NCI-H2081 treated with DMSO at 0.1 percent for 48 hours (cell line): ENCODE measurements at regions not wholly inside any gene's neighbourhood (a gene's known extent, or its start where the extent isn't known, plus 50 kb on each side); places are given as distances from the start of the nearest gene placed in this dataset.
"Not testable (repeated sequence)": the region's sequence is repeated elsewhere in the genome, so short reads cannot be mapped to it uniquely, and the experiment has no call there.

Experiments used
- DNase-seq: peaks from one replicate; lab custom pipeline; 2025; lab: John Stamatoyannopoulos, UW

DNA sequence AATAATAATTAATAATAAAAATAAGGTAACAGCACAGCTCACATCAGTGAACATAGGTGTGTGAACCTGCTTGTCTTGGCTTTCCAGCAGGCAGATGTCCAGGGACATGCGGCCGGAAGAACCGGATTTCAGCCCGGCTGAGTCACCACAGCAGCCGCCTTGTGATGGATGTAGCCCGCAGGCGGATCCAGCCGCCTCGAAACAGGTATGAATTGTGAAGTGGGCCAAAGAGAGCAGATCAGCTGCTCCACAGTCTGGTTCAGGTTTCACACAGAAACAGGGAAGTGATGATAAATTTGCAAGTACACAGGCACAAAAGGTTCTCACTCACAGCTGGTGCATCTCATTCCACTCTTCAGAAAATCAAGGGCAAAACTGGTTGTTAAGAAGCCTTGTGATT is 55.1 kb downstream of the ID4 start:
- DNase-seq = peak; percentile 60

DNA sequence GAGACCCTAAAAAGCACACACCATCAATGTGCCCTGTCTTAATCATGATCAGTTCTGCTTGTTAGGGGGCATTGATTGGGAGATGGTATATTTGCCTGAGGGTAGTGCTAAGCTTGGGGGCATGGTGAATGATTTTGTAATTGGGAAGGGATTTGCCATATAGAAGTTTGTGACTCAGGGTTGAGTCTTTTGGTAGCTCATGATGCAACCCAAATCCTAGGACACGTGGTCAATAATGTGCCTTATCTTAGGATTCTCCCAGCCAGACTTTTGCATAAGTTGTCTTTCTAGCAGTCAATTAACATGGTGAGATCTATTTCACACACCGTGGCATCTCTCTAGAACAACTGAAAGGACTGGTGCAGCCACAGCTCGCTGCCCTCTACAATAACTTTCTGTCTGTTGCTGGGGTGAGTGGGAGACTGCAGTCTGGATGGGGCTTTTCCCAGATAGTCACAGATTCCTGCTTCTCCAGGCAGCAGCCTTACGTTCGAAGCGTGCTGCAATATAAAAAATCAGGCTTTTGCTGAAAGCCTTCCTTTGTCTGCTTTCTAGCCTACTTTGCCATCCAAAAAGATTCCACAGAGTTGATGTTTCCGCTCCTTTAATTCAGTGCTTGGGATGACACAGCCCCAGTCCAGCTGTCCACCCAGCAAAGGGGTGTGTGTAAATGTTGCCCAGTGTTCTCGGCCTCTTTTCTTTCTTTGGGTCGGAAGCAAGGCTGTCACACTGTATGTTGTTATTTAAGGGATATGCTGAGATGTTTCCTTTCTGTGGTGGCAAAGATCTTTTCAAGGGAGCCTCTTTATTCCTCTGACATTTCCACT is 58.9 kb downstream of the ID4 start:
- DNase-seq = no peak

DNA sequence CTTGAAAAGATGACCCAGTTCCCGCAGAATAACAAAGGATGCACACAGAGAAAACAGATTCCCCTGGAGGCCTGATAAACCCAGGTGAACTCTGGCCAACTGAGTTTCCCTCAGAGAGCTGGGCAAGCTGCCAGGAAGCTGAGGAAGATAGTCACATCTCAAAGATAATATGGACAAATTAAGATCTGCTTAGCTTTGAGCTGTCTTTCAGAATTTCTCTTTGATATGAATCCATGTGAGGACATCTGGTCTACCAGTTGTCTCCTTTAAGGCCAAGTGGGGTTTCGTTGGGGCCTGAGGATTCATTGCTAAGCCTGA is 59.5 kb downstream of the ID4 start:
- no peak for DNase-seq

DNA sequence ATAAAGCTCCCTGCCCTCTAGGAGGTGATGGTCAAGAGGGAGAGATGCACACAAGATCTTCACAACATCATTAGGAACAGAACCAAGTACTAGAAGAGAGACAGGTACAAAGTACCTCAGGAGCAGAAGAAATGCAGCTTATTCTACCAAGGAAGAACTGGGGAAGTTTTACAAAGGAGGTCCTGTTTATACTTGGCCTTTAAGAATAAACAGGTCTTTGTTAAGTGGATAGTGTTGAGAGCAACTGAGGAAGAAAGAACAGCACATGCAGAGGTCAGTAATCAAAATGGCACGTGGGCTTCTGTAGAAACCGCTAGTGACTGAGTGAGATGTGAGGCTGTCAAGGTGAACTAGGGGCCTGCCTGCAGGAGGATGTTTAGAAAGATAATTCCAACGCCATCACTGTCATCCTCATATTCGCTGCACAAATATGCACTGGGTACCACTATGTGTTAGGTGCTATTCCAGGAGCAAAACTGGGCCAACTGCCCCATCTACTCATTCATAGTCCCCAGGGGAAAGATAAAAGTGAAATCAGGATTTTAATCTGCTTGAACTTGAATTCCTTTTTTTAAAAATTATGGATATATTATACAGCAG is 61.1 kb downstream of the ID4 start:
- DNase-seq = no peak

DNA sequence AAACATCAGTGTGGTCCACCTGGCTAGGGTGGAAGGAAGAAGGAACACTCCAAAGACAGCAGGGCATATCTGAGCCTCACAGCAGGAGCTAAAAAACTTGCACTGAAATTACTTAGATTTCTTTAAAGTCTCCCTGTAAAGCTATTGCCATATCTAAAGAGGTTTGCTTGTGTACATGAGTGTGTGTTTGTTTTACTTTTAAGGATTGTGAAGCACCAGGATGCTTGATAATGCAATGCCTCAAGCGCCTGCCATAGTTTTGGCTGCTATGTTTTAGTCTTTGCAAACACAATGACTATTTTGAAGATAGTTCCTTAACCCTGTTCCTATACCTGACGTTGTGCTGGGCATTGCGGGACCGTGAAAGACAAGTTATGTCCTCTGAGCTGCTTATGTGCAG is 65.0 kb downstream of the ID4 start:
- DNase-seq = no peak

DNA sequence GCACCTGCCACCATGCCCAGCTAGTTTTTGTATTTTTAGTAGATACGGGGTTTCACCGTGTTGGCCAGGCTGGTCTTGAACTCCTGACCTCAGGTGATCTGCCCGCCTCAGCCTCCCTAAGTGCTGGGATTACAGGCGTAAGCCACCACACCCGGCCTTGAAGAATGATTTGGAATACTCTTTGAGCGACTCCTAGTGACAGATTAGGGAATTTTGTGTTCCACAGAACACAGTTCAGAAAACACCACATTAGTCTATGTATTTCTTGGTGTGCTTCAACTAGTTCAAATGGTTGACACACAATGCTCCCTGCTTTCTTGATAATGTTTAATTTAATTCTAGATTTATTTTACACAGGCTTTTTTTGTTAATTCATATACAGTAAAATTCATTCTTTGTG is 67.2 kb downstream of the ID4 start:
- not testable (repeated sequence) for DNase-seq

DNA sequence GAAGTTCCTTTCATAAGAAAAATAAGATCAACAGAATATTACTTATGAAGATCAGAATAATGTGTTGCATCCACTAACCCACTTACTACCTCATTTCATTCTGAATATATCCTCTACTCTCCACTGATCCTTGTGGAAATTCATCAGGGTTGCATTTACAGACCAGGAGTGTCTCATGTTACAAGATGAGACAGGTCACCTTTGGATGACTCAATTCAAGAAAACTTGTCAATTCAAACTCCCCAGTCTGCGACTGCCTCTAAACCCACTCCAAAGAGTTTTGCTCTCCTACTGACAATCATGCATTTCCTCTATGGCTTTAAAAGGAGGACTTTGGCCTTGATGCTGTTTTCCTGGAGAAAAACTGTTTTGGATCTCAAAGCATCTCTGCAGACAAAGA is 68.4 kb downstream of the ID4 start:
- no peak for DNase-seq

DNA sequence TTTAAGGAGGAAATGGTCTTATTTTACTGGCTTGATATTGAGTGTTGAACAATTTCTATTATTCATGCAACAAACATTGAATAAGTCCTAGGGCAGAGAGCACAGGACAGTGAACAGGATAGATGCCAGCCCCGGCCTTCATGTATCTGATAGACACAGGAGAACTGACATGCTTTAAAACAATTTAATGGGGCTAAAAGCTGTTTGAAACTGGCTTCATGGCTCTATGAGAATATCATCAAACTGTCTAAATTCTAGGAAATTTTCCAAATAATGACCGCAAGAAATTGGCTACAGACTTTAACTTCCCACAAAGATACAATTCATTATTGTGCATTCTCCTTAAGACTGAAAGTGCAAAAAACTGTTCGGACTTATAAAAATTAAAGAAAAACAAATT is 69.0 kb downstream of the ID4 start:
- DNase-seq = no peak

DNA sequence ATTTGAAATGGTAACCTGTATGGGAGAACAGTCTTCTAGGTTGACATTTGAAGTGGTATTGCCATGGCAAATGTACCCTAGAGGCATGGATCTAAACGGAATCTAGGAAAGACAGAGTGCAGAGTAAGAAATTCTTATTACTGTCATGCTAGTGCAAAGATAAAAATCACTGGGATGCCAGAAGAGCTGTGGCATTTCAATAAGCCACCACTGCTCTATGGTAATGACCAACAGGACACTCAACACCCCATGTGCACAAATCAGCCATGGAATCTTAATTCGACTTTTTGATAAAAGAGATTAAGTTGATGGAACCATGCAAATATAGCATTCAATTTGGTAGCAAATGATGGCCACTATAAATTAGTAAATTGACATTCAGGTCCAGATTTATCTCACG is 74.1 kb downstream of the ID4 start:
- no peak for DNase-seq

DNA sequence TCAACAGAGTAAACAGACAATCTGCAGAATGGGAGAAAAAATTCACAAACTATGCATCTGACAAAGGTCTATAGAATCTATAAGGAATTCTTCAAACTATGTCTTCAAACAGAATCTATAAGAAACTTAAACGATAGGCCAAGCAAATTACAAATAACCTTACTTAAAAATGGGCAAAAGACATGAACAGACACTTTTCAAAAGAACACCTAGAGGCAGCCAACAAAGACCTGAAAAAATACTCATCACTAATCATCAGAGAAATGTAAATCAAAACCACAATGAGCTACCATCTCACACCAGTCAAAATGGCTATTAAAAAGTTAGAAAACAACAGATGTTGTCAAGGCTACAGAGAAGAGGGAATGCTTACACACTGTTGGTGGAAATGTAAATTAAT is 81.3 kb downstream of the ID4 start:
- DNase-seq = no peak

DNA sequence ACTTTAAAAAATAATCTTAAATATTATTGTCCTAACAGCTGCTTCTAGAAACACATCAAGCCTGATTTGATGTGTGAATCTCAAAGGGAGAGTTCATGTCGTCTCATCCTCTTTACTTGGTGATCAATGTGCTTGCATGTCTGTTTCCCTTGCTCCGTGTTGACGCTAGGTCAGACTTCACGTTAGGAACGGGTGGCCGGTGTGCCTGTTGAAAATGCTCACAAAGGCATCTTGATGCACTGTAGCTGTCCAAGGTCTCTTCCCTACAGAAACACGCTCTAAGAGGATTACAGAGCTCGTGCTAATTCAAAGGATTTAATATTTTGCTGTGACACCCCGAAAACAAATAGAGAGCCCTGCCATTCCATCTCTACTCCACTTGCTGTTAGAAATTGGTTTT is 84.6 kb downstream of the ID4 start:
- DNase-seq = no peak

DNA sequence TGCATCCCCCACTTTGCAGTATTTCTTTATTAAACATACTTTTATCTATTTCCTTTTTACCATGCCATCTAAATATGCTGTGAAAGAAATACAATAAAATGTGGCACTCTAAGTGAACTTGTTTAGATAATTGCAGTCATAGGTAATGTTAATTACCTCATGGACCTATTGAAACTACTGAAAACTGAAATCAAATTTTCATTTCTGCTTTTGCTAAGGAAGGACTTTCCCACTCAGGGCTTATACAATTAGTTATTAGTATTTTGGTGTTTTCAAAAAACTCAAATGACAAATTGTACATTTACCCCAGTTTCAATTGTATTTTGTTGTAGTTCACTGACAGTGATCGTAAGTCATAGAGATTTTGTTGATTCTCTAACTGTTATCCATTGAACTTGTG is 88.4 kb downstream of the ID4 start:
- DNase-seq = no peak

DNA sequence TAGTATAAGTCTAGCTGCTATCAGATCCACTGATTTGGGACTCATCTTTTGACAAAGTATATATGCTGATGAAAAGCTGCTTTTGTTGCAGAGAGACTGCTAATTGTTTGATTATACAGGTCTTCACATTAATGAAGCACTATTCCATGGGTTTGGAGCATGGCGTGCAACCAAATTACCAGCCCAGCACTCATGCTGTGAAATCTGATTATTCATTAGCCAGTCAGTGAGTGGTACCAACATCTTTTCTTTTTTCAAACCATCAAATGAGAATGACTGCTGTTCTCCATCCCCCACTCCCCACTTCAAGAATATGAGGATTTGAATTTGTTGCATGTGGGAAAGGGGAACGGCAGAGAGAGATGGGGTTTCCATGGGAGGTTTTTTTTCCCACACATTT is 91.3 kb downstream of the ID4 start:
- DNase-seq = no peak

DNA sequence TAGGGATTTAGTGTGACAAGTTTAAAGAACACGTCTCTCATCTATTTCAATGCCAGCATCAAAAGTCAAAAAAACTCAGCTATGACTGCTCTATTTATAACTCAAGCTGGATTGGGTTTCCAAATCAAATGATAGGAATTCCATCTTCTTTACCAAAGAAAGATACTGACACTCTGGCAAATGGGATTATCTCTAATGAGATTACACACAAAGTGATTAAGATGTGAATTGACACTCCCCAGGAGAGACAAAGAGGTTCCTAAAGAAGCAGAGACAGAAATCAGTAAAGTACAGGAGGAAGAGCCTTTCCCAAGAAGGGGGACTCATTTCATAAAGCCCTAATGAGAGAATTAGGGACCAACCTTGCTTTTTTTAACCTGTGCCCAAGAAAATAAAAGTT is 92.1 kb downstream of the ID4 start:
- DNase-seq = no peak

DNA sequence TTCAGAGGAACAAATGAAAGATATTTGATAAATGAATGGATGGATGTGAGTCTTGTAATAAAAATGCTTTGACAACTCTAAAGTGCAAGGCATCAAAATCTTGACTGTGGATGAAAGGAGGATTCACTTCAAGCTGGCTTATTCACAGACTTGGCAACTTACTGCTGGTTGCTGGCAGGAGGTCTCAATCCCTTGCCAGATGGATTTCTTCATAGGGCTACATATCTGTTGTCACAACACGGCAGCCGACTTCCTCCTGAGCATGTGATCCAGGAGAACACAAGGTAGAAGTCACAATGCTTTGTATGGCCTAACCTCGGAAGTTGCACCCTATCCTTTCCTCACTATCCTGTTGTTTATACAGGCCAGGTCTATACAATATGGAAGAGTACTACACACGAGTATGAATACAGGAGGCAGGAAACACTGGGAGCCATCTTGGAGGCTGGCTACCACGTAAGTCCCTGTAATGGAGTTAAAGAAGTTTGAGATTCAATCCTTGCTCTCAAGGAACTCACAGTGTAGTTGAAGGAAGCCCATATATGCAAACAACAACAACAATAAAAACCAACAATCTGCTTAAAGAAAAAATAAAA is 97.9 kb downstream of the ID4 start:
- DNase-seq = no peak

DNA sequence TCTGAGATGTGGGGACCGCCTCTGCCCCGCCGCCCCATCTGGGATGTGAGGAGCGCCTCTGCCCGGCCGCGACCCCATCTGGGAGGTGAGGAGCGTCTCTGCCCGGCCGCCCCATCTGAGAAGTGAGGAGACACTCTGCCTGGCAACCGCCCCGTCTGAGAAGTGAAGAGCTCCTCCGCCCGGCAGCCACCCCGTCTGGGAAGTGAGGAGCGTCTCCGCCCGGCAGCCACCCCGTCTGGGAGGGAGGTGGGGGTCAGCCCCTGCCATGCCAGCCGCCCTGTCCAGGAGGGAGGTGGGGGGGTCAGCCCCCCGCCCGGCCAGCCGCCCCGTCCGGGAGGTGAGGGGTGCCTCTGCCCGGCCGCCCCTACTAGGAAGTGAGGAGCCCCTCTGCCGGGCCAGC is 102.2 kb downstream of the ID4 start:
- DNase-seq = not testable (repeated sequence)

DNA sequence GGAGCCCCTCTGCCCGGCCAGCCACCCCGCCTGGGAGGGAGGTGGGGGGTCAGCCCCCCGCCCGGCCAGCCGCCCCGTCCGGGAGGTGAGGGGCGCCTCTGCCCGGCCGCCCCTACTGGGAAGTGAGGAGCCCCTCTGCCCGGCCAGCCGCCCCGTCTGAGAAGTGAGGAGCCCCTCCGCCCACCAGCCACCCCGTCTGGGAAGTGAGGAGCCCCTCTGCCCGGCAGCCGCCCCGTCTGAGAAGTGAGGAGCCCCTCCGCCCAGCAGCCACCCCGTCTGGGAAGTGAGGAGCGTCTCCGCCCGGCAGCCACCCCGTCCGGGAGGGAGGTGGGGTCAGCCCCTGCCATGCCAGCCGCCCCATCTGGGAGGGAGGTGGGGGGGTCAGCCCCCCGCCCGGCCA is 102.8 kb downstream of the ID4 start:
- DNase-seq = not testable (repeated sequence)

DNA sequence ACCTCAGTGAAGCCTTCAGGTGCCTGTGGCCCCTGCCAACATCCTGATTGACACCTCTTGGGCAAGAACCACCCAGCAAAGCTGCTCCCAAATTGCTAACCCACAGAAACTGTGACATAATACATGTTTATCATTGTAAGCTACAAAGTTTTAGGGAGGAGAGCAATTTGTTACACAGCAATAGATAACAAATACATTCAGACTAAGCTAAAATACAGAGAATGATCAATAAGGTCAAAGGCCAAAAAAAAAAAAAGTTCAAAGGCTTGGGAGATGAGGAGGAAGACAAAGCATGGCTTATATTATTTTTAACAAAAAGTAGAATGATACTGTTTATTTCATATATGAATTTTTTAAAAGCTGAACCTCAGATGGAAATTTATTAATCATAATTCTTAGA is 105.9 kb downstream of the ID4 start:
- no peak for DNase-seq

DNA sequence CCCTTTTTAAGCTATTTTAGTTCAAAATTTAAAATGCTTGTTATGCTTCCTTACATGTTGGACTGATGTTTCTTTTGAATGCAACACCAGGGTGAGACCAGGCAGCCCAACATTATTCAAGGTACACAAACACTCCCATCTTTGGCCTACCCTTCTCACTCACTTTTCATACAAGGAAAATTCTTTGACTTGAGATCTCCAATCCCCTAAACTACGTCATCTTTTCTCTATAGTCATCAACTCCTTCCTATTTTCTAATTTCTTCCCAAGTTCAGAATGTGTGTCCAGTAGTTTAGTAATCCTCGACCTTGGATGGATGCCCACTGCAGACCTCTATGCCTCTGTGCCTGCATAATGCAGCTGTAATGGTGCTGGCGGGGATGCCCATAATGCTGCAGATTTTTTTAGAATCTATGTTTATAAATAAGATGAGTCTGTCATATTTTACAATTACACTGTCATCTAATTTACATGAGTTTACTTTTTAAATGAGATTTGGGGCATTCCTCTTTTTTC is 108.7 kb downstream of the ID4 start:
- DNase-seq = no peak

DNA sequence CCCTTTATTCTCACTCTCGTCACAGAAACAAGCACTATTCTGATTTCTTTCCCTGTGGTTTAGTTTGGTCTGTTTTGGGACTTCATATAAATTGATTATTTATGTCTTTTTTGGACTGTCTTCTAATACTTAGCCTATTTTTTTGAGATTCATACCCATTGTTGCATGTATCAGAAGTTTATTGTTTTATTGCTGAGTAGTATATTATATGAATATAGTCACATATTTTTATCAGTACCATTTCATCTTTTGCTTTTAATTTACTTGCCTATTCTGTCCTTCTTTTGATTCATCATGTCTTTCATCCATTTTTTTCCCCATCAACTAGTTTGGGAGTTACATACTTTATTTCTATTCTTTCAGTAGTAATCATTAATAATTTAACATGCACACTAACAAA is 112.0 kb downstream of the ID4 start:
- DNase-seq = no peak

DNA sequence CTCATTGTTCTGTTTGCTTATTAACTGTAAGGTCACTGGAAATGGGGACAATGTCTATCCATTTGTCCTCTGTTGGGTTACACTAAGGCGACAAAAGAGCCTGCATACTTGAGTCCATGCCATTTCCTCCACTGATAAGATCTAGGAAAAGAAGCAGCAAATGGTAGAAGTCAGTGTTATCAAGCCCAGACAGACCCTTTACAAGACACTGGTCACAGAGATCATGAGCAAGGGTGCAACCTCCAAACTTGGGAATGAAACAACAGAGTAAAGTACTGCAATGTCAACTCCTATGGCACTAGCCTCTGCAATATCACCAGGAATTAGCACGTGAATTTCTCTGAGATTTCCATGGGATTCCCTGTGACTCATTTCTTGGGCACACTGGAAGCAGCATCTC is 126.9 kb downstream of the ID4 start:
- no peak for DNase-seq

DNA sequence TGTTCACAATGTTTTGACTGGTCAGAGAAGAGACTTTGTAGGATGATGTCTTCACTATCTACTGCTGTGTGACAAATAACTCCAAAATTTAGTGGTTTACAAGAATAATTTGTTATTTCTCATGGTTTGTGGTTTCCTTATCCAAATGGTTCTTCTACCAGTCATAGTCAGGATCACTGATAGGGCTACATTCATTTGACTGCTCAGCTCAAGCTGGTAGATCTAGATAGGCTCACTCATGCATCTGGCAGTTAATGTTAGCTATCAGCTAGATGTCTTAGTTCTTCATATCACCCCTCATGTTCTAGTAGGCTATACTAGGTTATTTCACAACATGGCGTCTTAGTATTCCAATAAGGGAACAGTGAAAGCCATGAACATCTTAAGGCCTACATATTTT is 131.0 kb downstream of the ID4 start:
- DNase-seq = no peak

DNA sequence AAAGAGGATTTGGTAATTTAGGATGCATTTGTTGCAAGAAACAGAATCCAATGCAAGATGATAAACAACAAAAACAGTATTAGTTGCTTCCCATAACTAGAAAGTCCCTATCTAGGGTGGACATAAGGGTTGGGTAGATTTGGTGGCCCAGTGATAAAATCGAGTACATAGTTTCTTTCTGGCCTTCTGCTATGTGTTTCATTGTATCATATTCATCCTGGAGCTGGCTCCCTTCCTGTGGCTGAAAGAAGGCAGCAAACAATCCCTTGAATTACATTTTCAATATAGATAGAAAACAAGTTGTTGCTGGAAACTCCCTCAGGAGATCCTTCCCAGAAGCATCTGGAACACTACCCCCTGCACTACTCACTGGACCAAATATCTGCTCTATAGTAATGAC is 135.1 kb downstream of the ID4 start:
- no peak for DNase-seq
